Endodermal cell (in vitro differentiated cells): ENCODE measurements at regions not wholly inside any gene's neighbourhood (a gene's known extent, or its start where the extent isn't known, plus 50 kb on each side); places are given as distances from the start of the nearest gene placed in this dataset.
A peak's percentile ranks its signal among the peaks of the same experiment; 100 is the strongest.

Source experiments
- DNase-seq: peaks from one replicate; pipeline ENCODE4 v3.0.0-alpha.2; 2017
- H3K27ac ChIP-seq: 2 replicates; pipeline ENCODE4 v1.5.1; 2013; ENCODE audit warnings: mild to moderate bottlenecking, low read depth, low read length, moderate library complexity
- H3K27me3 ChIP-seq: 2 replicates; pipeline ENCODE4 v1.6.1; 2013; ENCODE audit warnings: mild to moderate bottlenecking, low read length, moderate library complexity; ENCODE audit not compliant: insufficient read depth, control insufficient read depth, poor library complexity, severe bottlenecking
- H3K36me3 ChIP-seq: 2 replicates; pipeline ENCODE4 v1.7.0; 2013; ENCODE audit warnings: mild to moderate bottlenecking, low read length, moderate library complexity; ENCODE audit not compliant: control insufficient read depth, insufficient read depth
- H3K4me1 ChIP-seq: one replicate; pipeline ENCODE4 v1.7.0; 2013; ENCODE audit warnings: low read length; ENCODE audit not compliant: control insufficient read depth, insufficient read depth
- H3K4me3 ChIP-seq: 2 replicates; pipeline ENCODE4 v1.5.1; 2013; ENCODE audit warnings: mild to moderate bottlenecking, low read length, moderate library complexity
- H3K9ac ChIP-seq: 2 replicates; pipeline ENCODE4 v1.6.1; 2013; ENCODE audit warnings: mild to moderate bottlenecking, low read length, moderate library complexity; ENCODE audit not compliant: poor library complexity, severe bottlenecking; ENCODE audit errors: extremely low read depth
- H3K9me3 ChIP-seq: 2 replicates; pipeline ENCODE4 v1.6.1; 2013; ENCODE audit warnings: mild to moderate bottlenecking, low read length, moderate library complexity; ENCODE audit not compliant: control insufficient read depth
- H3K27ac Mint-ChIP-seq: 2 replicates; pipeline ENCODE4 v1.8.0; 2020; ENCODE audit warnings: mixed read lengths
- H3K27me3 Mint-ChIP-seq: 2 replicates; pipeline ENCODE4 v1.8.0; 2021; ENCODE audit warnings: mild to moderate bottlenecking, mixed read lengths; ENCODE audit not compliant: insufficient read depth
- H3K36me3 Mint-ChIP-seq: 2 replicates; pipeline ENCODE4 v1.8.0; 2020; ENCODE audit warnings: low read depth, mixed read lengths
- H3K4me1 Mint-ChIP-seq: 2 replicates; pipeline ENCODE4 v1.8.0; 2020; ENCODE audit warnings: mixed read lengths
- H3K4me3 Mint-ChIP-seq: 2 replicates; pipeline ENCODE4 v1.8.0; 2020; ENCODE audit warnings: mild to moderate bottlenecking, moderate library complexity, mixed read lengths
- H3K9me3 Mint-ChIP-seq: 2 replicates; pipeline ENCODE4 v1.8.0; 2020; ENCODE audit warnings: mild to moderate bottlenecking, mixed read lengths
- WGBS, 2 experiments: methylation state at CpG; one replicate each; pipeline versions ENCODE4 v1.1.5 to v1.1.7; 2013; ENCODE audit warnings: missing lambda C conversion rate in 2 of 2, mixed read lengths in 1 of 2; ENCODE audit not compliant: insufficient coverage in 1 of 2, insufficient read length in 1 of 2; 5-methylcytosine and 5-hydroxymethylcytosine counted together
- TF ChIP-seq, protein P1 (sequence below): fragments of 200-600 bp; sonication (generic); conservative IDR thresholded peaks from 2 replicates; pipeline ENCODE4 v1.5.0; 2021; ENCODE audit warnings: antibody characterized with exemption, mild to moderate bottlenecking

DNA sequence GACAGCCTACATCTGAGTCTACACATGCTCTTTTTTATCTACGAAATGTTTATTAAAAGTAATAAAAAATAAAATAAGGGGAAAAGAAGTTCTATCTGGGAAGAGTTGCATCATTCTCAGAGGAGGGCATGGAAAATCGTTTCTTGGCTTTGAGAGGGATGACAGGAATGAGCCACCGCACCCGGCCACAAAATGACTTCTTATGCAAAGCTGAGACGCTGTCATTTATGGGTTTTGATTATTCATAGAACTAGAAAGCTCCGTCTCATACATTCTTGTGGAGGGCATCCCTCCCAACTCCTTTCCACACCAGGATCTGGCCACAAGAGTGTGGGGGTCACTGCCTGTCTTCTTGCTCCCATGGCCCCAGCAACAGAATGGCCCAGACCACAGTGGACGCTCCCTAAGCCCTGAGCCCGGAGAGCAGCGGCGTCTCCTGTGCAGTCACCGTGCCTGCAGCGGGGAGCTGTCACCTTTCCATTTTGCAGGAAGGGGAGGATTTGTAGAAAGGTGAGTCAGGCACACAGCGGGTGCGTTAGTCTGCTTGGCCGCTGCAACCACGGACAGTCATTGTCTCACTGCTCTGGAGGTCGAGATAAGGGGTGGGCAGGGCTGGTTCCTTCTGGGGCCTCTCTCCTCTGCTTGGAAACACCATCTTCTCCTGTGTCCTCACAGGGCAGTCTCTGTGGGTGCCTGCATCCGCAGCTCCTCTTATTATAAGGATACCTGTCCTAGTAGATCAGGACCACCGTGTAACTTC lies 1388.7 kb downstream of the BRD1 start:
- no peak overlapping the region for H3K27ac Mint-ChIP-seq

DNA sequence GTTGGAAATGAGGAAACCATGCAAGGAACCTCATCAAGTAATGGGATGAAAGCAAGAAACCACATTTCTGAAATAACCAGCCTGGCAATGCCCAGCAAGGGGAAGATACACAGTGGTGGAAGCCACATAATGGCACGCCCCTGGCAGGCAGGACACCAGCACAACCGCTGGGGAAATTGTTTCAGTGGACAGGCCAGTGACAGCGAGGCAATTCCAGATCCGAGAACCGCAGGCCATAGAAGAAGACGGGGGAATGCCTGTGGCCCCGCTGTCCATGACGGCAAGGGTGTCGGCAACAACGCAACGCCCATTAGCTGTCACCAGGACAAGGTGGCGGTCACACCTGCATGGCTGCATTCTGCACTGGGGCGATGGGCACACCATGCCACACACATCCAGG lies 1389.6 kb downstream of the BRD1 start:
- Histone ChIP-seq H3K36me3 (no peaks in the 10 kb centered on the region), H3K9me3 (no peaks in the 10 kb centered on the region), H3K27ac (no peak overlapping the region), H3K4me3 (no peak overlapping the region), H3K4me1 (peaks cover 2% of the 10 kb centered on the region), H3K27me3 (no peaks in the 10 kb centered on the region), H3K9ac (no peak overlapping the region)
- no peak overlapping the region for H3K4me3 Mint-ChIP-seq
- peaks cover 11% of the 10 kb centered on the region for H3K27me3 Mint-ChIP-seq
- H3K9me3 Mint-ChIP-seq, result no peaks in the 10 kb centered on the region
- TF ChIP-seq, protein P1, sequence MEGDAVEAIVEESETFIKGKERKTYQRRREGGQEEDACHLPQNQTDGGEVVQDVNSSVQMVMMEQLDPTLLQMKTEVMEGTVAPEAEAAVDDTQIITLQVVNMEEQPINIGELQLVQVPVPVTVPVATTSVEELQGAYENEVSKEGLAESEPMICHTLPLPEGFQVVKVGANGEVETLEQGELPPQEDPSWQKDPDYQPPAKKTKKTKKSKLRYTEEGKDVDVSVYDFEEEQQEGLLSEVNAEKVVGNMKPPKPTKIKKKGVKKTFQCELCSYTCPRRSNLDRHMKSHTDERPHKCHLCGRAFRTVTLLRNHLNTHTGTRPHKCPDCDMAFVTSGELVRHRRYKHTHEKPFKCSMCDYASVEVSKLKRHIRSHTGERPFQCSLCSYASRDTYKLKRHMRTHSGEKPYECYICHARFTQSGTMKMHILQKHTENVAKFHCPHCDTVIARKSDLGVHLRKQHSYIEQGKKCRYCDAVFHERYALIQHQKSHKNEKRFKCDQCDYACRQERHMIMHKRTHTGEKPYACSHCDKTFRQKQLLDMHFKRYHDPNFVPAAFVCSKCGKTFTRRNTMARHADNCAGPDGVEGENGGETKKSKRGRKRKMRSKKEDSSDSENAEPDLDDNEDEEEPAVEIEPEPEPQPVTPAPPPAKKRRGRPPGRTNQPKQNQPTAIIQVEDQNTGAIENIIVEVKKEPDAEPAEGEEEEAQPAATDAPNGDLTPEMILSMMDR, result no peak
- H3K36me3 Mint-ChIP-seq, result no peaks in the 10 kb centered on the region
- WGBS, 2 experiments, result 97 to 98% methylated on average over 13 of the region's 13 CpGs
- H3K27ac Mint-ChIP-seq, result no peak overlapping the region
- H3K4me1 Mint-ChIP-seq, result peaks cover 9% of the 10 kb centered on the region
- no peak for DNase-seq

More for the DNA sequence above, 1388.7 kb downstream of the BRD1 start:
- H3K4me1 ChIP-seq, result peaks cover 2% of the 10 kb centered on the region
- peak; percentile 72 for DNase-seq
- H3K36me3 Mint-ChIP-seq, result no peaks in the 10 kb centered on the region
- no peak overlapping the region for H3K27ac ChIP-seq
- H3K9ac ChIP-seq, result no peak overlapping the region
- no peaks in the 10 kb centered on the region for H3K27me3 ChIP-seq
- H3K4me1 Mint-ChIP-seq, result peaks cover 9% of the 10 kb centered on the region
- TF ChIP-seq, protein P1, result no peak
- WGBS, 2 experiments, result 86 to 87% methylated on average over 11 to 19 of the region's 19 CpGs
- H3K9me3 Mint-ChIP-seq, result no peaks in the 10 kb centered on the region
- H3K9me3 ChIP-seq, result no peaks in the 10 kb centered on the region
- H3K27me3 Mint-ChIP-seq, result peaks cover 11% of the 10 kb centered on the region
- no peak overlapping the region for H3K4me3 ChIP-seq
- no peak overlapping the region for H3K4me3 Mint-ChIP-seq
- H3K36me3 ChIP-seq, result no peaks in the 10 kb centered on the region

DNA sequence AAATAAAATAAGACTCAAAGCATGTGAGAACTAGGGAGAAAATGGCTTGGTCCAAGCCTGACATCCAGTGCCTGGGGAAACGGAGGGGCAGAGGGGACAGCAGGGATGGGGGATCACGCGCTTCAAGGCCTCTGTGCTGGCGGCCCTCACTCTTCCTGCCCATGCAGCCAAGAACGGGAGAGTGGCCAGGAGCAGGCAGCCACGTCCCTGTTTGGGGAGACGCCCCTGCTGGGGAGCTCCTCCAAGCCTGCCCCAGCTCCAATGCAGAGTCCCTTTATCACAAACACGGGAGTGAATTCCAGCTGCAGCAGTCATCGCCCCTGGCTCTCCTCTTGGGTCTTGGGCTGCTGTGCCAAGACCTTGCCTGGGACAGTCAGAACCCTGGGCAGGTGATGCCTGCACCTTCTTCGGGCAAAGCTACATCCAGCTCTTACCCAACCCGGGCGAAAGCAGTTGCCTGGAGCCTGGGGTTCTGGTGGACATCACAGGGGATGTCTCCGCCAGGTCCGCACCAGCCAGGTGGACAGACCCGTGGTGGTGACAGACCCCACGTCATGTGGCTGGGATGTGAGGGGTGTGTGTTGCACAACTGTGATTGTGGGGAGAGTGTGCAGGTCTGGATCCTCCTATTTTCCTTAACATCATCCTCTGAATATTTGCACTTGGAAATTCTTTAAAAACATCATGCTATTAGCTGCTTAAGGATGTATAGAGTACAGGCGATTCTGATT lies 1391.3 kb downstream of the BRD1 start:
- Histone ChIP-seq H3K4me3 (no peak overlapping the region), H3K9me3 (no peaks in the 10 kb centered on the region), H3K36me3 (no peaks in the 10 kb centered on the region), H3K4me1 (peaks cover 2% of the 10 kb centered on the region), H3K27ac (no peak overlapping the region), H3K9ac (no peak overlapping the region), H3K27me3 (no peaks in the 10 kb centered on the region)
- no peak for DNase-seq
- no peaks in the 10 kb centered on the region for H3K36me3 Mint-ChIP-seq
- H3K4me1 Mint-ChIP-seq, result peaks cover 9% of the 10 kb centered on the region
- H3K27me3 Mint-ChIP-seq, result peaks cover 11% of the 10 kb centered on the region
- no peak overlapping the region for H3K27ac Mint-ChIP-seq
- 94 to 96% methylated on average over 12 to 17 of the region's 17 CpGs for WGBS, 2 experiments
- H3K4me3 Mint-ChIP-seq, result no peak overlapping the region
- no peaks in the 10 kb centered on the region for H3K9me3 Mint-ChIP-seq
- TF ChIP-seq, protein P1, result no peak
